ENCODE measurements at regions not wholly inside any gene's neighbourhood (a gene's known extent, or its start where the extent isn't known, plus 50 kb on each side); places are given as distances from the start of the nearest gene placed in this dataset.

DNA sequence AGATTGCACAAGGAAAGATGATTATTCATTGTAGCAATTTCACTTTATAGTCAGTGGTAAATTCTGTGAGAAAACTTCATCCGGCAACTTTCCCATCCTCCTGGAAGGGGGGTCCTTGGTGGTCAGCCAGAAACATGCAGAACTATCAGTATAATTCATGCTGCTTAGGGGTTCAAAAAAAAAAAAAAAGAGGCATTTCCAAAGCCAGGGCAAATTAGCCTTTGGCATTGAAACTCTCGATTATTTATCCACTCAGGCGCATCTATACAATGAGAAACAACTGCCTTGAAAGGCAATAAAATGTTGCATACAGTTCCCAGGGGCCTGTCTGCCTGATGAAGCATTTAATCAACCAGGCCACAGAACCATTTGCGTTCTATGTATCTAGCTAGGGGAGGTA lies 263.3 kb downstream of the TMEM167A start:
- no peak overlapping the region for H3K4me2 ChIP-seq (ENCODE audit: low read length)
- no peaks in the 10 kb centered on the region for H3K79me2 ChIP-seq (ENCODE audit: insufficient read depth, low read length)
- no peaks in the 10 kb centered on the region for H3K27me3 ChIP-seq (ENCODE audit: insufficient read depth, low read length)
- H4K20me1 ChIP-seq (ENCODE audit: insufficient read depth), result no peaks in the 10 kb centered on the region
- H3K9me2 ChIP-seq (ENCODE audit: insufficient read depth), result no peaks in the 10 kb centered on the region
- H3K36me3 ChIP-seq (ENCODE audit: control insufficient read depth in 1 of 2, insufficient read depth in 2 of 2, low read length in 2 of 2), result no peaks in the 10 kb centered on the region
- no peak overlapping the region for H2AFZ ChIP-seq (ENCODE audit: low read depth, low read length, poor library complexity, severe bottlenecking)
- no peak for ATAC-seq
- no peaks in the 10 kb centered on the region; a peak in 1 of 4 replicates for H3K4me1 ChIP-seq (ENCODE audit: control insufficient read depth in 1 of 2, insufficient read depth in 2 of 2, low read length in 2 of 2)
- no peaks in the 10 kb centered on the region for H3K9me3 ChIP-seq (ENCODE audit: control insufficient read depth in 1 of 2, insufficient read depth in 1 of 2, low read depth in 1 of 2, low read length in 2 of 2)
- TF ChIP-seq SRF (IDR thresholded peaks at IDR 0.05; ENCODE audit: low read depth) (no peak), POLR2AphosphoS5 (IDR thresholded peaks at IDR 0.05; ENCODE audit: low read depth, low read length) (no peak), EGR1 (IDR thresholded peaks at IDR 0.05; ENCODE audit: low read depth) (no peak), FOSL1 (IDR thresholded peaks at IDR 0.05; ENCODE audit: low read depth) (no peak), POLR2A (IDR thresholded peaks at IDR 0.05; ENCODE audit: borderline replicate concordance, extremely low read depth, insufficient read depth, insufficient read length) (no peak), EZH2phosphoT487 (IDR thresholded peaks at IDR 0.05; ENCODE audit: borderline replicate concordance) (no peak), RAD21 (IDR thresholded peaks at IDR 0.05; ENCODE audit: low read depth) (no peak), CEBPB (IDR thresholded peaks at IDR 0.05; ENCODE audit: low read depth) (no peak), ZFX (IDR thresholded peaks at IDR 0.05) (no peak), TCF7L2 (IDR thresholded peaks at IDR 0.05; ENCODE audit: borderline replicate concordance, extremely low read depth, insufficient read depth, insufficient read length) (no peak), SP1 (IDR thresholded peaks at IDR 0.05; ENCODE audit: low read depth) (no peak)
- TF ChIP-seq, protein P1, sequence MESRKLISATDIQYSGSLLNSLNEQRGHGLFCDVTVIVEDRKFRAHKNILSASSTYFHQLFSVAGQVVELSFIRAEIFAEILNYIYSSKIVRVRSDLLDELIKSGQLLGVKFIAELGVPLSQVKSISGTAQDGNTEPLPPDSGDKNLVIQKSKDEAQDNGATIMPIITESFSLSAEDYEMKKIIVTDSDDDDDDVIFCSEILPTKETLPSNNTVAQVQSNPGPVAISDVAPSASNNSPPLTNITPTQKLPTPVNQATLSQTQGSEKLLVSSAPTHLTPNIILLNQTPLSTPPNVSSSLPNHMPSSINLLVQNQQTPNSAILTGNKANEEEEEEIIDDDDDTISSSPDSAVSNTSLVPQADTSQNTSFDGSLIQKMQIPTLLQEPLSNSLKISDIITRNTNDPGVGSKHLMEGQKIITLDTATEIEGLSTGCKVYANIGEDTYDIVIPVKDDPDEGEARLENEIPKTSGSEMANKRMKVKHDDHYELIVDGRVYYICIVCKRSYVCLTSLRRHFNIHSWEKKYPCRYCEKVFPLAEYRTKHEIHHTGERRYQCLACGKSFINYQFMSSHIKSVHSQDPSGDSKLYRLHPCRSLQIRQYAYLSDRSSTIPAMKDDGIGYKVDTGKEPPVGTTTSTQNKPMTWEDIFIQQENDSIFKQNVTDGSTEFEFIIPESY (IDR thresholded peaks at IDR 0.05; ENCODE audit: extremely low read depth, insufficient replicate concordance, low read length), result no peak
- TF ChIP-seq, protein P2, sequence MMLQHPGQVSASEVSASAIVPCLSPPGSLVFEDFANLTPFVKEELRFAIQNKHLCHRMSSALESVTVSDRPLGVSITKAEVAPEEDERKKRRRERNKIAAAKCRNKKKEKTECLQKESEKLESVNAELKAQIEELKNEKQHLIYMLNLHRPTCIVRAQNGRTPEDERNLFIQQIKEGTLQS (IDR thresholded peaks at IDR 0.05), result no peak
- intact Hi-C loops (cut with micrococcal nuclease), result no loop called here
- ChIA-PET POLR2A (no interaction called here), CTCF (no interaction called here), RAD21 (ENCODE audit: low non-redundant PET in 1 of 2, low total read pairs in 2 of 2, uncharacterized antibody in 2 of 2, unreplicated experiment in 2 of 2) (no interaction called here)
- no peak overlapping the region for H3K9ac ChIP-seq (ENCODE audit: low read length)
- H3K27ac ChIP-seq (ENCODE audit: low read depth, low read length), result no peak overlapping the region
- BruUV-seq (replicated peaks), result no TSS peak
- H3K4me3 ChIP-seq (replicated peaks in 1 of 2; ENCODE audit: low read depth in 1 of 2, low read length in 2 of 2), result no peak overlapping the region
- no peak for DNase-seq (ENCODE audit: low read depth, low spot score)
